ENCODE measurements at regions not wholly inside any gene's neighbourhood (a gene's known extent, or its start where the extent isn't known, plus 50 kb on each side); places are given as distances from the start of the nearest gene placed in this dataset.
"Not testable (repeated sequence)": the region's sequence is repeated elsewhere in the genome, so short reads cannot be mapped to it uniquely, and the experiment has no call there.

DNA sequence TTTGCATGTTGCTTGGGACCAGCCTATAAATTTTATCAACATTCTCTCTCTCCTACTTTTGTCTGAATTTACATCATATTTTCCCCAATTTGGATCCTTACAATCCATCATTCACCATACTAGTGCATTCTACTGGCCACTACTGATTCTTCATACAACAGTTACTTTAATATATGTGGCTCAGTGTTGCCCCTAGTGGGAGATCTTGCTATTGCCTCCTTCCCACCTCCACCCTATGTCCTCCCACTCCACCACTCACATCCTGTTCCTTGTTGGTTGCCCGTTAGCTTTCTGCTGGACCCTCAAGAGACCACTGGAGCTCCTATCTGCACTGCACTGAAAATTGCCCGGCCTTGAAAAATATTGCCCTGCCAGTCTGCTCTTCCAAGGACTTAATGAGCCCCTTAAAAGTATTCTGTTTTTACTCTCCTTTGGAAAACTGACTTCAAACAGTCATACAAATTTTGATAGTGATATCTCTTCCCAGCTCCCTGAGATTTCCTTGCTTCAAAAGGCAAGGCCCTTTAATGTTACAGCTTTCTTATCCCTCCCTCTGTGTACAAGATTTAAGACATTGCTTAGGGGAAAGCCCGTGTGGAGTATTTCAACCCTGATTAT, 243.2 kb upstream of the TMEM229A start:
- H3K27me3 Mint-ChIP-seq (ENCODE audit: low read depth), result no peaks in the 10 kb centered on the region
- H3K27ac Mint-ChIP-seq, result no peak overlapping the region
- DNase-seq (ENCODE audit: low spot score), result no peak
- H3K9me3 Mint-ChIP-seq, result peaks cover 12% of the 10 kb centered on the region
- H3K36me3 Mint-ChIP-seq (ENCODE audit: low read depth), result no peaks in the 10 kb centered on the region
- H3K4me1 Mint-ChIP-seq (ENCODE audit: low read depth), result no peaks in the 10 kb centered on the region
- H3K4me3 Mint-ChIP-seq, result no peak overlapping the region

DNA sequence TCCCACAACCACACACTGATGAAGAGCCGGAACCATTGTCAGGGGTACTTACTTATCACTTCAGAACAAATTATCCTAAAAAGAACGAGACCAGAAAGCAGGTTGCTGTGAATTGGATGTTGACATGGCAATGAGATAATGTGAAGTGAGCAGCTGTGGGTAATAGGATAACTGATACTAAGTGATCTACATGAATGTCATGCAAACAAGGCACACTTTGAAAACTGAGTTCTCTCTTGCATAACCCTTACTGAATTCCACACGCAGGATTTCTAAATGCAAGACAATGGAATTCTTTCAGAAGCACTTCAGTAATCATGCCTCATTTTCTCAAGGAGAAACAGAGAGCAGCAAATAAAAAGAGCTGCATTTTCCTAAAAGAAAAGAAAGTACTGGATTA, 242.5 kb upstream of the TMEM229A start:
- Mint-ChIP-seq H3K27me3 (ENCODE audit: low read depth) (no peaks in the 10 kb centered on the region), H3K4me3 (no peak overlapping the region), H3K36me3 (ENCODE audit: low read depth) (no peaks in the 10 kb centered on the region), H3K9me3 (peaks cover 12% of the 10 kb centered on the region), H3K4me1 (ENCODE audit: low read depth) (no peaks in the 10 kb centered on the region), H3K27ac (no peak overlapping the region)
- no peak for DNase-seq (ENCODE audit: low spot score)

DNA sequence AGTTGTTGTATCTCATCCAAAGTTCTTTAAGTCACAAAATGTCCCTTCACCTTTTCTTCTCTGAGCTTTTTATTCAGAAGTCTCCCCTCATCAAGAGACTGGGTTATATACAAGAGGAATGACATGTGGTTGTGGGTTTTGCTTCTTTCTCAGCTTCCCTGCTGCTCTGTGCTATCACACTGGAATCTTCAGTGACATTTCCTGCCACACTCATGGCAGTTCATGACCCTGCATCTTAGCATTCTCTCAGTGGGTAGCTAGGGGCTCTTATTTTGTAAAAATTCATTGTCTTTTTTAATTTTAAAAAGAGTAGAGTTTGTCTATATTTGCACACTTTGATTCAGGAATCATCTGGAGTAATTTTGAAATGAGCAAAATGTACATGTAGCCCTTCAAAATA, 236.9 kb upstream of the TMEM229A start:
- no peaks in the 10 kb centered on the region for H3K36me3 Mint-ChIP-seq (ENCODE audit: low read depth)
- no peaks in the 10 kb centered on the region for H3K27me3 Mint-ChIP-seq (ENCODE audit: low read depth)
- peaks cover 3% of the 10 kb centered on the region for H3K9me3 Mint-ChIP-seq
- DNase-seq (ENCODE audit: low spot score), result no peak
- no peak overlapping the region for H3K4me3 Mint-ChIP-seq
- H3K4me1 Mint-ChIP-seq (ENCODE audit: low read depth), result no peaks in the 10 kb centered on the region
- H3K27ac Mint-ChIP-seq, result no peak overlapping the region

DNA sequence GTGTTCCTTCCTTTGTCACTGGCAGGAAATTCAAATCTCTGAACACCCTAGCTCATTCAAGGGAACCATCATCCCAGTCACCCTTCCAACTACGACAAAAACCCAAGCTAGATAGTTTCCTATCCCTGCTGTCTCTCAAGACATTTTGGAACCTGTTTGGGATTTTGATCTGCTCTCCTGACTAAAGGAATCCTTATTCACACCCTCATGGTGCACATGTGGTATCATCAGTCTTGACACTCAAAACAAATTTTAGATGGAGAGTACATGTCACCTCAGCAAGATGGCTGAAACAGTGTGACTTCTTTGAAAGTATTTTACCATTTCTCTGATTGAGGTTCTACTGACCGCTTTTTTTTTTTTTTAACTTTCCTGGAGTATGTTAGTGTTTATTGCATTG, 234.3 kb upstream of the TMEM229A start:
- Mint-ChIP-seq H3K36me3 (ENCODE audit: low read depth) (no peaks in the 10 kb centered on the region), H3K9me3 (no peaks in the 10 kb centered on the region), H3K27ac (no peak overlapping the region), H3K4me1 (ENCODE audit: low read depth) (no peaks in the 10 kb centered on the region), H3K4me3 (no peak overlapping the region), H3K27me3 (ENCODE audit: low read depth) (no peaks in the 10 kb centered on the region)
- no peak for DNase-seq (ENCODE audit: low spot score)

DNA sequence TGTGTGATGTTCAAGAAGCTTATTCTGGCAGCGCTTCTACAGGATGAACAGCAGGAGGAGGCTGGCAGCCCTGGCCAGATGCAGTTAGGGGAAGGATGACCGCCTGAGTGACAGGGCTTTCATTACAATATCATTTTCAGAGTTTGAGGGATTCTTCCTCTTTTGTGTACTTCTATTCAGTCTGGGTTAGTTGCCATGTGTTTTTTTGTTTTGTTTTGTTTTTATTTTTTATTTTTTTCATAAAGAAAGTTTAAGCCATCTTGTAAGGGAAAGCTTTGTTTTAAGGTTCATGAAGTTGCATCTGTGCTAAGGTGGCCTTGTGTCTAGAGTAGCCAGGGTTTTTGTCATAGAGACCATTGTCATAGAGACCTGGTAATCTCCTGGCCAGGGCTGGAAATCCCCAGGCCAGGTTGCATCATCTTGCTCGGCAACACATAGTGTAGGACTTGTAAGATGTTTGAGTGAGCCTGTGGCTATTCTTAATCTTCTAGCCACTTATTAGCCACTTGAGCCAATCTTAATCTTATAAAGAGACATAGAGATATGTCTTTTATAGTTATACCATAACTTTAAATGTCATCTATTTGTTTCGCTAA, 230.5 kb upstream of the TMEM229A start:
- no peaks in the 10 kb centered on the region for H3K4me1 Mint-ChIP-seq (ENCODE audit: low read depth)
- no peaks in the 10 kb centered on the region for H3K27me3 Mint-ChIP-seq (ENCODE audit: low read depth)
- H3K27ac Mint-ChIP-seq, result no peak overlapping the region
- H3K36me3 Mint-ChIP-seq (ENCODE audit: low read depth), result no peaks in the 10 kb centered on the region
- H3K9me3 Mint-ChIP-seq, result no peaks in the 10 kb centered on the region
- no peak for DNase-seq (ENCODE audit: low spot score)
- no peak overlapping the region for H3K4me3 Mint-ChIP-seq

DNA sequence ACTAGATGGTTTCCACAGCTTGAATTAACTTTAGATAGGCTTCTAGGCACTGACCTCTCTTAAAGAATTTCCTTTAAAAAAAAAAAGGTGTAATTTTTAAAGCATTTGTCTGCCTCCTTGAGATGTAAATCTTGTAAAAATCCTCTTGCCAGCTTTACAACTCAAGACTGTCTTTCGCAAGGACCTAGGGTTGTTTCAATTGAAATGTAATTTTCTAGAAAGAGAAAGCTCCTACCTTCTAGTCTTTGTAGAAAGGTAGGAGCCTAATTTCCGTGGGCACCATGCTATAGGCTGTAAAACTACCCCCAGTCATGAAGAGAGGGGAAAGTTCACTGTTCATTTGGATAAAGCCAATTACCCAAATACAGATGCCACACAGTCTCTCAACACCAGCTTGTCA, 228.8 kb upstream of the TMEM229A start:
- H3K4me1 Mint-ChIP-seq (ENCODE audit: low read depth), result no peaks in the 10 kb centered on the region
- no peaks in the 10 kb centered on the region for H3K9me3 Mint-ChIP-seq
- no peaks in the 10 kb centered on the region for H3K27me3 Mint-ChIP-seq (ENCODE audit: low read depth)
- H3K4me3 Mint-ChIP-seq, result no peak overlapping the region
- no peaks in the 10 kb centered on the region for H3K36me3 Mint-ChIP-seq (ENCODE audit: low read depth)
- no peak overlapping the region for H3K27ac Mint-ChIP-seq
- DNase-seq (ENCODE audit: low spot score), result no peak

DNA sequence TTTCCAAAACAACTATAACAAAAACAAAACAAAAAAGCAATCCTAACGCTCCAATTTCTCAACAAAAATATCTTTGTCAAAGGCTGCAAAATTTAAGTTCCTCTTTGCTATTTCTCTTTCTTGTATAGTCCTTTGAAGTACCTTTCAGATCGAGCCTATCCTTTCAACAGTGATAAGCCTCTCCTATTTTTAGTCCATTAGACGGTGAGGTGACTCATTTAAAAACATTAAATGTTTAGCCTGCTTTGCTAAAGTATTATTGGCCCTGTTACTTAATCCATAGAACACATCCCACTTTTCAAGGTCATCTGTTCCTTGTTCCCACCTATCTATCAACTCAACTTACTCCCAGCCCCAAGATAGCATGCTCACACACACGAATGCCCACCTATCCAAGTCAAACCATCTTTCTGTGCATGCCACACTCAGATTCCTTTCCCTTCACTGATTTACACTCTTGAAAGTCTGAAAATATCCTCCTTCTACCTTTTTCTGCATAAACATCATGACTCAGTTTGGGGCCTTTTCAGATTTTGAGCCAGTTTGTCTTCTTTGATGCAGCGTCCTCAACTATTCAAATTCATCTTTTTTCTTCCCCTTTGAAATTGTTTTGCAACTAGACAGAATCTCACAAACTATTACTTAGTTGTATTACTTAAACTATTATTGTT, 224.9 kb upstream of the TMEM229A start:
- no peaks in the 10 kb centered on the region for H3K4me1 Mint-ChIP-seq (ENCODE audit: low read depth)
- no peaks in the 10 kb centered on the region for H3K36me3 Mint-ChIP-seq (ENCODE audit: low read depth)
- peaks cover 4% of the 10 kb centered on the region for H3K9me3 Mint-ChIP-seq
- H3K27ac Mint-ChIP-seq, result no peak overlapping the region
- no peak overlapping the region for H3K4me3 Mint-ChIP-seq
- H3K27me3 Mint-ChIP-seq (ENCODE audit: low read depth), result no peaks in the 10 kb centered on the region
- DNase-seq (ENCODE audit: low spot score), result no peak

DNA sequence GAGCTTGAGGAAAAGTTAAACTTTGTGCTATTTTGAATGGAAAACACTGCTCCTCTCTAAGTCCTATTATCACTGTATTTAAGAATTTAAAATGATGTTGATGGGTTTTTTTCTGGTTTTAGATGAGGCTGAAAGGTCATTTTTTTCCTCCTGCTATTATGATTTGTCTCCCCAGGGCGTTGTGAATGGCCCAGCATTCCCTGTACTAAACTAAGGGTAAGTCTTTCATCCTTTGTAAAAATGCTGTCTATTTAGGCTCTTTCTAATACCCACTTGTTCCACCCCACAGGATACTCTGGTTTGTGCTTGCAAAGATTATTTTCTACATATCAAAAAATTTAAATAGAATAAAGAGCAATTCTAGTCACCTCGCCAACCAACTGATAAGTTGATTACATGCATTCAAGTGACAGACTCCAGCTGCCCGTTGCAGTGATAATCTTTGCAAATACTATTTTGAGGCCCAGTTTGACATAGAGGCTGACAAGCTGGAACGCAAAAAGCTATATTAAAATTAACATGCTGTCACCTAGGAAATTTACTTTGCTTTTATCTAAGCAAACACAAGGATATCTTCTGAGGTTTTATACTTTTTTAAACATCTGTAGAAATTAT, 222.3 kb upstream of the TMEM229A start:
- Mint-ChIP-seq H3K27me3 (ENCODE audit: low read depth) (no peaks in the 10 kb centered on the region), H3K4me1 (ENCODE audit: low read depth) (no peaks in the 10 kb centered on the region), H3K27ac (no peak overlapping the region), H3K36me3 (ENCODE audit: low read depth) (no peaks in the 10 kb centered on the region), H3K4me3 (no peak overlapping the region), H3K9me3 (peaks cover 4% of the 10 kb centered on the region)
- no peak for DNase-seq (ENCODE audit: low spot score)

DNA sequence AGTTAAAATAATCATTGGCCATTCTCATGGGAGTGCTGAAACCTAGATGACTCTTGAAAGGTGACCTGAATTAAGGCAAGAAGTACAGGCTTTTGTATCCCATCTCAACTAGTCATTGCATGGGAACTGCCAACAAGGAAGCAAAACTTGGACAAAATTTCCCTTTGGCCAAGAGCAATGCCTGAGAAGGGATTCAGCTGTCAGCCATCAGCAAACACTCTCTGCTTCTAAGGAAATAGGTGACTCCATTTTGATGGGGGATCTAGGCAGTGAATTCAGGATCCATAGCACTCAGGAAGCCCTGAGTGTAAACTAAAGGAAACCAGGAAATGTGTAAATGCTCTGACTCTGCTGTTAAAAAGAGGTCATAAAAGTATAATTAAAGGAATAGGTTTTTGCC, 221.5 kb upstream of the TMEM229A start:
- H3K4me1 Mint-ChIP-seq (ENCODE audit: low read depth), result no peaks in the 10 kb centered on the region
- no peak overlapping the region for H3K27ac Mint-ChIP-seq
- DNase-seq (ENCODE audit: low spot score), result no peak
- H3K36me3 Mint-ChIP-seq (ENCODE audit: low read depth), result no peaks in the 10 kb centered on the region
- peaks cover 4% of the 10 kb centered on the region for H3K9me3 Mint-ChIP-seq
- no peaks in the 10 kb centered on the region for H3K27me3 Mint-ChIP-seq (ENCODE audit: low read depth)
- no peak overlapping the region for H3K4me3 Mint-ChIP-seq

DNA sequence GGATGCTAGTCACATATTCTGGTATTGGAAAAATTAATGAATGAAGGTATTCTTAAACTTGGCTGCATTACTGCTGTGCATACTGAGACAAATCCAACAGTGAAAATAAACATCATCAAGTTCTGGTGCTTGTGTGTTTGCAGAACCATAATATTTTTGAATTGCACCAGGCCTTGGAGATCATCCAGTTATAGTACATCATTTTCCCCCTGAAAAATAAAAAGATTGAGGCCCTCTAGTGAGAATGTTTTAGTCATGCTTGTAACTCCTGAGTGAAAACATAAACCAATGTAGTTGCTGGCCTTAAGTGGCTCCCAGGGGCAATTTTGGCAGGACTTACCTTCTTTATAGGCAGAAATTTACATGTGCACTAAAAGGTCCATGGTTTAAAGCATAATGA, 218.8 kb upstream of the TMEM229A start:
- no peaks in the 10 kb centered on the region for H3K27me3 Mint-ChIP-seq (ENCODE audit: low read depth)
- H3K9me3 Mint-ChIP-seq, result peaks cover 4% of the 10 kb centered on the region
- H3K36me3 Mint-ChIP-seq (ENCODE audit: low read depth), result no peaks in the 10 kb centered on the region
- no peaks in the 10 kb centered on the region for H3K4me1 Mint-ChIP-seq (ENCODE audit: low read depth)
- no peak overlapping the region for H3K27ac Mint-ChIP-seq
- H3K4me3 Mint-ChIP-seq, result no peak overlapping the region
- DNase-seq (ENCODE audit: low spot score), result no peak

DNA sequence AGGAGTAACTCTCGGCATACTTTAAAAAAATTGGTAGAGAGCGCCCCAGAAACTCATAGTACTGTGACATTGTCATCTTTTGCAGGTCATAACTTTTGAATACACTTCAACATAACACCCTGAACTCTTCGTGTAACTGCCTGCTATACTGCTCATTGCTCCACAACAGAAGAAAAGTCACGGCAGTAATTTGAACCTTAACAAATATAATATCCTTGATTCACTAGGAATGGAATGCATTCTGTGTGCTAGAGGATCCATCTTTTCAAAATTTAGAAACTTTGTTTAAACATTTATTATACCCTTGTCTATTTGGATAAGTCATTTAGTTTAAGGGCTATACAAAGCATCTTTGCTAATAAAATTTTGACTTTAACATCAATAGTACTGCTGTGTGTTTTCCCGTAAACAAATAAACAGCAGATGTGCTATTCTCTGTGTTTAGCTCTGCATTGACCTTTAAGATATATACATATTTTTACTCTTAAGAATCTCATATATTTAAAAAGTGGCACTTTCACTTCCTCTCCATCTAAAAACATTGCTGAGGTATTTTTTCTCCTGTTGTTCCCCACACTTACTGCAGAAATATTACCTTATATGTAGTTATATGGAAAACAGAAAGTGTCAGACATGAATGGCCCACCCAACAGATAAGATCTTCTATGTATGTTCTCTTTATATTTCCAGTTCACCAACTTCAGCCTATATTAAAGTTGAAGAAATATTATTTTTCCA, 217.6 kb upstream of the TMEM229A start:
- Mint-ChIP-seq H3K27ac (no peak overlapping the region), H3K9me3 (peaks cover 4% of the 10 kb centered on the region), H3K27me3 (ENCODE audit: low read depth) (no peaks in the 10 kb centered on the region), H3K4me1 (ENCODE audit: low read depth) (no peaks in the 10 kb centered on the region), H3K36me3 (ENCODE audit: low read depth) (no peaks in the 10 kb centered on the region), H3K4me3 (no peak overlapping the region)
- no peak for DNase-seq (ENCODE audit: low spot score)

DNA sequence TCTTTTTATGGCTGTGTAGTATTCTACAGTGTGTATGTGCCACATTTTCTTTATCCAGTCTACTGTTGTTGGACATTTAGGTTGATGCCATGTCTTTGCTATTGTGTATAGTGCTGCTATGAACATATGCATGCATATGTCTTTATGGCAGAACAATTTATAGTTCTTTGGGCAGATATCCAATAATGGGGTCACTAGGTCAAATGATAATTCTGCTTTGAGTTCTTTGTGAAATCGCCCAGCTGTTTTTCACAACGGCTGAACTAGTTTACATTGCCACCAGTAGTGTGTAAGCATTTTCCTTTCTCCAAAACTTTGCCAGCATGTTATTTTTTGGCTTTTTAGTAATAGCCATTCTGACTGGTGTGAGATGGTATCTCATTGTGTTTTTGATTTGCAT, 214.8 kb upstream of the TMEM229A start:
- Mint-ChIP-seq H3K9me3 (no peaks in the 10 kb centered on the region), H3K27ac (no peak overlapping the region), H3K4me1 (ENCODE audit: low read depth) (no peaks in the 10 kb centered on the region), H3K27me3 (ENCODE audit: low read depth) (no peaks in the 10 kb centered on the region), H3K36me3 (ENCODE audit: low read depth) (no peaks in the 10 kb centered on the region), H3K4me3 (no peak overlapping the region)
- no peak for DNase-seq (ENCODE audit: low spot score)

DNA sequence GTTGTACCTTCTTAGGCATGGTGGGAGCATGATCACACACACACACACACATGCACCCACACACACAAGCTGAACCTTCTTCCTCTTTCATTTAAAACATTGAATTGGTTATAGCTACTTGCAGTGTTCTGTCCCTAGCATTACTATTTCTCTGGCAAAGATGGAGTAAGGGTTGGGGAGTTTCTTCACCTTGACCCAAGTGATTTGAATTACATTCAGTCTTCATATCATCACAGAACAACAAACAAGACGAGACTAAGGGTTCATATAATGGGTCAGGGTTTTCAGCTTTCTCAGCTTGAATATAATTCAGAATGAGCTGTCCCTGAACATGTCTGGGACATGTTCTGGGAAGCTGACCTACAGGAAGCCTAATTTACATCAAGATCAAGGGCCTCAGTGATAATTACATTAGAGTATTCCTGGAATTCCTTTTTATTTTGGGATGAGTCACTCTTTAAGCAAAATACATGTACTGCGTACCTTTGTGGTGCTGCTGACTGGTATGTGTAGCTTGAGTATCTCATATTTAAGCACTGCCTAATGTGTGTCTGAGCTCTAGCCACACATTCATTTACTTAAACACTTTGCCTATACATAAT, 213.5 kb upstream of the TMEM229A start:
- no peak overlapping the region for H3K27ac Mint-ChIP-seq
- H3K36me3 Mint-ChIP-seq (ENCODE audit: low read depth), result no peaks in the 10 kb centered on the region
- no peaks in the 10 kb centered on the region for H3K27me3 Mint-ChIP-seq (ENCODE audit: low read depth)
- no peak overlapping the region for H3K4me3 Mint-ChIP-seq
- DNase-seq (ENCODE audit: low spot score), result no peak
- no peaks in the 10 kb centered on the region for H3K9me3 Mint-ChIP-seq
- no peaks in the 10 kb centered on the region for H3K4me1 Mint-ChIP-seq (ENCODE audit: low read depth)

DNA sequence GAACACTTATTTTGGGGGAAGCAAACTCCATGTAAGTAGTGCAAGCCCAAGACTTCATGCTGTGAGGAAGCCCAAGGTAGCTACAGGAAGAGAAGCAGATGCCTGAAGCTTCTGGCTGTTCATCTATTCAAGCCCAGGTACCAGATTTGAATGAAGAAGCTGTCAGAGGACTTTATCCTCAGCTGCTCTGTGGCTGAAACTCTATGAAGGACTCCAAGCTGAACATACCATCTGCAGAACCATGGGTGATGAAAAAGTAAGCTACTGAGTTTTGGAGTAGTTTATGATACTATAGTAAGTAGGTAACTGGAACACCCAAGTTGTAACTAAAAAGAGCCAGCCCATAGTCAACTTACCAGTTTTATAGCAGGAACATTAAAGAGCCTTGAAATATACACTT, 211.6 kb upstream of the TMEM229A start:
- not testable (repeated sequence) for H3K4me3 Mint-ChIP-seq; H3K4me1 Mint-ChIP-seq (ENCODE audit: low read depth); H3K27me3 Mint-ChIP-seq (ENCODE audit: low read depth); H3K27ac Mint-ChIP-seq; H3K36me3 Mint-ChIP-seq (ENCODE audit: low read depth); DNase-seq (ENCODE audit: low spot score); H3K9me3 Mint-ChIP-seq
